Activated effector memory CD4-positive, alpha-beta T cell treated with Interleukin-2 at 50 U/mL for 16 hours (primary cell): ENCODE measurements at regions not wholly inside any gene's neighbourhood (a gene's known extent, or its start where the extent isn't known, plus 50 kb on each side); places are given as distances from the start of the nearest gene placed in this dataset.
"Not testable (repeated sequence)": the region's sequence is repeated elsewhere in the genome, so short reads cannot be mapped to it uniquely, and the experiment has no call there.

Source experiments
- DNase-seq: peaks from one replicate; pipeline ENCODE4 v3.0.0-alpha.2; 2020

GRCh38 chr5:99879791-99880511 lies 655.2 kb upstream of the FAM174A start:
- no peak for DNase-seq

GRCh38 chr5:99878830-99879229 lies 656.3 kb upstream of the FAM174A start:
- no peak for DNase-seq

GRCh38 chr5:99866740-99867139 lies 668.4 kb upstream of the FAM174A start:
- no peak for DNase-seq

GRCh38 chr5:99865159-99865558 lies 670.0 kb upstream of the FAM174A start:
- no peak for DNase-seq

- no peak for DNase-seq
Measured at GRCh38 chr5:99835791-99836190, 699.4 kb upstream of the FAM174A start.

- DNase-seq: no peak
Measured at GRCh38 chr5:99827136-99827535, 708.0 kb upstream of the FAM174A start.

GRCh38 chr5:99817796-99818195 lies 717.4 kb upstream of the FAM174A start:
- no peak for DNase-seq

- no peak for DNase-seq
Measured at GRCh38 chr5:99814321-99815063, 720.7 kb upstream of the FAM174A start.

GRCh38 chr5:99808657-99809230 lies 726.4 kb upstream of the FAM174A start:
- DNase-seq: no peak

- DNase-seq: no peak
Measured at GRCh38 chr5:99807346-99807745, 727.8 kb upstream of the FAM174A start.

GRCh38 chr5:99795031-99795430 lies 740.1 kb upstream of the FAM174A start:
- no peak for DNase-seq

GRCh38 chr5:99788482-99788881 lies 746.7 kb upstream of the FAM174A start:
- no peak for DNase-seq

- no peak for DNase-seq
Measured at GRCh38 chr5:99775189-99775588, 760.0 kb upstream of the FAM174A start.

GRCh38 chr5:99773290-99773689 lies 761.9 kb upstream of the FAM174A start:
- no peak for DNase-seq

GRCh38 chr5:99771296-99771695 lies 763.9 kb upstream of the FAM174A start:
- no peak for DNase-seq

GRCh38 chr5:99765011-99765410 lies 770.2 kb upstream of the FAM174A start:
- DNase-seq: no peak

- DNase-seq: no peak
Measured at GRCh38 chr5:99763021-99763774, 772.0 kb upstream of the FAM174A start.

GRCh38 chr5:99747342-99747741 lies 787.8 kb upstream of the FAM174A start:
- no peak for DNase-seq

GRCh38 chr5:99733146-99733545 lies 802.0 kb upstream of the FAM174A start:
- not testable (repeated sequence) for DNase-seq

- DNase-seq: not testable (repeated sequence)
Measured at GRCh38 chr5:99730653-99731052, 801.8 kb upstream of the CHD1 start.

- DNase-seq: no peak
Measured at GRCh38 chr5:99724732-99725290, 796.0 kb upstream of the CHD1 start.

GRCh38 chr5:99721506-99721905 lies 792.7 kb upstream of the CHD1 start:
- no peak for DNase-seq

- no peak for DNase-seq
Measured at GRCh38 chr5:99715921-99716320, 787.1 kb upstream of the CHD1 start.
